ENCODE measurements at regions not wholly inside any gene's neighbourhood (a gene's known extent, or its start where the extent isn't known, plus 50 kb on each side); places are given as distances from the start of the nearest gene placed in this dataset.

- TF ChIP-seq CTCF (IDR thresholded peaks at IDR 0.05; ENCODE audit: low read depth, low read length, poor library complexity, severe bottlenecking): no peak
- TF ChIP-seq EZH2phosphoT487 (IDR thresholded peaks at IDR 0.05; ENCODE audit: borderline replicate concordance, low read length): no peak
These were observed 144.1 kb upstream of the ACTBL2 start for GRCh38 chr5:57626703-57627102.

Data from DOHH2 (cell line).